Left cardiac atrium (tissue), 4 donors: ENCODE measurements at regions not wholly inside any gene's neighbourhood (a gene's known extent, or its start where the extent isn't known, plus 50 kb on each side); places are given as distances from the start of the nearest gene placed in this dataset.
"Not testable (repeated sequence)": the region's sequence is repeated elsewhere in the genome, so short reads cannot be mapped to it uniquely, and the experiment has no call there.

ENCODE experiments used
- ATAC-seq, 2 donors: fragments of 200-7000 bp; cut with Tn5 transposase; one replicate each; pipeline ENCODE4 v1.9.1; 2020; ENCODE audit warnings: mild to moderate bottlenecking in 2 of 2, moderate library complexity in 2 of 2
- DNase-seq: peaks from one replicate; pipeline ENCODE4 v3.0.0-alpha.2; 2020
- intact Hi-C, 2 donors: fragments of 100-400 bp; cut with DNase I; formaldehyde crosslinking; loops; one replicate each; pipeline versions ENCODE4 v1.14.1 to v1.15.1; 2022 to 2023
- donor health status: DM: no; HTN: yes; CAD: no.
- donor health status: DM: no; HTN: yes; CAD: no; lungs with severe emphysema.
- donor health status: DM: yes; HTN: yes; CAD: no.
- donor health status: Dilated cardiomyopathy.

DNA sequence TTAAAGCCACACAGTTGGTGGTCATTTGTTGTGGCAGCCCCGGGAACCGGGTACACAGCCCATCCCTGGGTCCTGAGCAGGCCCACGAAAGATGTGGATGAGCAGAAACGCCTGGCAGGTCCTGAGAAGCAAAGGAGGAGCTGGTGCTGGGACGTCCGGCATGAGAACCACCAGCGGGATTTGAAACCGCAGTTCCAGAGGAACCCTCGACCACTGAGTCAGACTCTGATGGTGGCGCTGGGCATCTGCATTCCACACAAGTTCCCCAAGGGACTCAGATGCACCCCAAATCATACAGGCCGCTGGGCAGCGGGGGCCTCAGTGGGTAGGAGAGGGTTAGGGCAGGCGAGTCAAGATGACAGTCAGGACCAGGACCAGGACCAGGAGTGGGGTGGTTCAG lies 363.0 kb downstream of the SHANK2 start:
- intact Hi-C loops, result no loop called here
- ATAC-seq, result no peak
- no peak for DNase-seq

DNA sequence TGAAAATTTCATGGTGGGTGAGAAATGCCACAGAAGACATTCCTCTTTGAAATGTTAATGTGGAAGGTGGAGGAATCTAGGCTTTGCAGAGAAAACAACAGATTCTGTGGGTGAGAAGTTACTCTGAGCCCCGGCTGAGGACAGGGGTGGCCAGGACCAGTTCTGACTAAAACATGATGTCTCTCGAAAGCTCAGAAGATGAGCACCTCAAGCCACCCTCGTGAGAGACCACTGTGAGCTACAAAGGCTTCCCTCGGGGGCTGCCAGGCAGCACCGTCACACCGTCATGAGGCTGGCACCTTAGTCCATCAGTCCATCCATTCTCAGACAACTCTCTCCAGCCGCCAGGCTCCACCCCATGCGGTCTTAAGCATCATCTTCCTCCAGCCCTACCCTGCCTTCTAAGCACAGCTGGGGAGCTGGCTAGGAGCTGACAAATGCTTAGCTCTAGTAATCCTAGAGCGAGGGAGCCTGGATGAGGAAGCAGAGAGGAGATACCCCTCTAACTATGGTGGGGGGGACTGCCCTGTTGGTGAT lies 360.5 kb downstream of the SHANK2 start:
- intact Hi-C loops, result no loop called here
- DNase-seq (no peak), ATAC-seq (no peak)

GRCh38 chr11:70892889-70893288 lies 359.5 kb downstream of the SHANK2 start:
- no peak for DNase-seq
- intact Hi-C loops, result no loop called here
- ATAC-seq, result no peak

DNA sequence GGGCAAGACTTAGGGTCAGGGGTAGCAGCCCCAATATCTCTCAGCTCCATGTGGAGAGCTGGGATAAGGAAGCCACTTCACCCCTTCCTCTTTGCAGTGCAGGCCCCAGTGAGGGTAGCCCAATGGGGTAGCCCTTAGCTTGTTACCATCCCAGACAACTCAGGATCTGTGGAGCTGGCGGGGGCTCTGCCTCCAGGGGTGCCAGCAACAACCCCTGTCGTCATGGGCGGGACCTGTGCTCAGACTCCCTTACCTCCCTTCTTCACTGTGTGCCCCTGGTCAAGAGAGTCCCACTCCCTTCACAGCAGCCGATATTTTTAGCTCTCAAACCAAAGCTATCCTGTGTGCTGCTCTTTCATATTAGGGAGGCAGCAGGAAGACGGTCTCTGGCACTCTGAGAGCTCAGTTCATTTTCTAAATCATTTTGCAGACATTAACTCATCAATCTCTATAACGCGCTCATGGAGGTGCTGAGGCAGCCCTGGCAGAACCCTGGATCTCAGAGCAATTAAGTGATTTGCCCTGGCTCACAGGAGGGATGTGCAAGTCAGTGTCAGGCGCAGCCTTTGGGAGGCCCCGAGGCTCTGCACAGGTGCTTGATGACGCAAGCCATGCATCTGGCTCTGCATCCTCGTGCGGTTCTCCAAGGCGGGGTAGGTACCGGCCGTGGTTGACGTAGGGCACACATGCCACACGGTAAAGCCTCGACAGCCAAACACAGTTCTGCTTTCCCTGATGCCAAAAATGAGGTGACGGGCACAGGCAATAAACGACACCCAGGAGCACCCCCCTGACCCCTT lies 357.6 kb downstream of the SHANK2 start:
- no peak for ATAC-seq
- DNase-seq, result no peak
- intact Hi-C loops, result no loop called here

- intact Hi-C loops, result no loop called here
- no peak for DNase-seq
- no peak for ATAC-seq
Observed at GRCh38 chr11:70895366-70895670, 357.1 kb downstream of the SHANK2 start.

GRCh38 chr11:70897429-70897828 lies 354.9 kb downstream of the SHANK2 start:
- DNase-seq (no peak), ATAC-seq (no peak)
- intact Hi-C loops, result no loop called here

DNA sequence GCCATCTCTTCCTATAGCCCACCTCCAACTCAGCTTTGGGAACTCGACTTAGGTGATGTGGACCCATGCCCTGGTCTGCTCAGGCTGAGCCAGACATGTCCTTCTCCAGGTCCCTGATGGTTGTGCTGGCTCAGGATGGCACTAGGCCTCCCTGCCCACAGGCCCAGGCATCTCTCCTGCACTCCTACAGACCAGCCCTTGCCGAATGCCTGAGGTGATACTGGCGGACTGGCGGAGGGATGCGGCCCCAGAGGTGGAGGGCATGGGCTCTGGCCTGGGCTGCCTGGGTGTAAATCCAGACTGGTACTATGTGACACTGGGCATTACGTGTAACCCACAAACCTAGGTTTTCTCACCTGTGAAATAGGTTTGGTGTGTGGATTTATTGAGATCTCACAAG lies 352.8 kb downstream of the SHANK2 start:
- no peak for ATAC-seq
- intact Hi-C loops, result no loop called here
- no peak for DNase-seq

- ATAC-seq (no peak), DNase-seq (no peak)
- intact Hi-C loops, result no loop called here
Observed at GRCh38 chr11:70900540-70900939, 351.8 kb downstream of the SHANK2 start.

DNA sequence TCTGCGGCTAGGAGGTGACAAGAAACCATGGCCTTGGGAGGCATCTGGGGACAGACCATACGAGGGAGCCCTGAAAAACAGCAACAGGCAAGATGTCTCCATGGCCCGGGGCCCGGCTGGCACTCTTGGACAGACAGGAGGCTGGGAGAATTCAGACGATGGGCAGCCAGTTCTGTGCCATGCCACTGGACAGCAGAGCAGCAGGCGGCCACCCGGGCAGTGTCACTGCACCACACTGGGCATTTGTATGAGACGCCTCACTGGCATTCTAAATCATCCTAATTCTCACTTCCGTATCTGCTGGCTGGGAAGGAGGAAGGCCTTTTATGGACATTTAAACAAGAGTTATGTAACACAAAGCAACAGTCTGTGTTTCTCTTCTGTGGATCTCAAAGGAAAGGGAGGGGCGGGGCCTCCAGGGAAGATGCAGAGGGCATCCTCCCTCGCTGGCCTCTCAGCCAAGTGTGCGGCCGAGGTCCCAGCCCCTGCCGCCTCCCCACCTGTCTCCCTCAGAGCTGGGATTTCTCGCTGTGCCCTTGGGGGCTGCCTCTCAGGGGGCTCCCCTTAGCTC lies 350.3 kb downstream of the SHANK2 start:
- intact Hi-C loops, result no loop called here
- DNase-seq (no peak), ATAC-seq (no peak)

DNA sequence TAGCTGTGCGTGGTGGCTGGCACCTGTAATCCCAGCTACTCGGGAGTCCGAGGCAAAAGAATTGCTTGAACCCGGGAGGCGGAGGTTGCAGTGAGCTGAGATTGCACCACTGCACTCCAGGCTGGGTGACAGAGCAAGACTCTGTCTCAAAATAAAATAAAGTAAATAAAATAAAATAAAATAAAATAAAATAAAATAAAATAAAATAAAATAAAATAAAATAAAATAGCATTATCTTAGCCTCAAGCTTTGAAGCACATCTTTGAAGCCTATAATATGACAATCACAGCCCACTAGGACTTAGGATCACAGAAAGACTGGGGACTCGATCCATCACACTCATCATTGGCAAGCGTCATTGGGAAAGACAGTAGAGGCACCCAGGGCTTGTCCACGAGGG lies 349.1 kb downstream of the SHANK2 start:
- DNase-seq, intact Hi-C loops, ATAC-seq: not testable (repeated sequence)

- intact Hi-C loops, result no loop called here
- ATAC-seq (no peak), DNase-seq (no peak)
Observed at GRCh38 chr11:70906101-70906500, 346.3 kb downstream of the SHANK2 start.

DNA sequence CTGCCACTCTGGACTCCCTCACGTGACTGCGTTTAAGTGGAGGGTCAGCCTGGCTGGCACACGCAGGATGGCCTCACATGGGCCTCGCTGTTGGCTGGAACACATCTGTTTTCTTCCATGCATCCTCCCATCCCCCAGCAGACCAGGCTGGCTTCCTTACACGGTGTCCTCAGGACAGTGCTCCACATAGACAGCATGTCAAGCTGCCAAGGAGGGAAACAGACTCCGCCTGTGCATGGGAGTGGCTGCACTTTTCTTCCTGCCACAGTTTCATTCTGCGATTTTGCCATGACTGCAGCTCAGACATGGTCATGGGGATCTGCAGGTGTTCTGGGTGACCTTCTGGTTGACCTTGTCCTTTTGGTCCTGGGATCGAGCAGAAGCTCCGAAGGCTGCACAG lies 344.2 kb downstream of the SHANK2 start:
- no peak for ATAC-seq
- no peak for DNase-seq
- intact Hi-C loops, result no loop called here

- DNase-seq, result no peak
- ATAC-seq, result no peak
- intact Hi-C loops, result no loop called here
Observed at GRCh38 chr11:70910835-70911234, 341.5 kb downstream of the SHANK2 start.

DNA sequence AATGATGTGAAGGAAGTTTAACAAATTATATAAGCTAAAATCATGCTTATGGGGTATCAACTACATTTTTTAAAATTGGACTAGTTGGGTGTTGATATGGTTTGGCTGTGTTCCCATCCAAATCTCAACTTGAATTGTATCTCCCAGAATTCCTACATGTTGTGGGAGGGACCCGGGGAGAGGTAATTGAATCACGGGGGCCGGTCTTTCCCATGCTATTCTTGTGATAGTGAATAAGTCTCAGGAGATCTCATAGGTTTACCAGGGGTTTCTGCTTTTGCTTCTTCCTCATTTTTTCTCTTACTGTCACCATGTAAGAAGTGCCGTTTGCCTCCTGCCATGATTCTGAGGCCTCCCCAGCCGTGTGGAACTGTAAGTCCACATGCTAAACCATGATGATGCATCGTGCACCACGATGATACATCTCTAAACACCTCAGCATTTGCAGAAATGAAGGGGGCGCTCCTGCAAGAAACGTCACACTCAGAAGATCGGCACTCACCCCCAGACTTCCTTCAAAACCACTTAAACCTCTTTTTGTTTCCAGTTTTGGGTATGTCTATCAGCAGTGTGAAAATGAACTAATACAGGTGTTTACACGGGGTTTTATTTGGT lies 340.0 kb downstream of the SHANK2 start:
- intact Hi-C loops, result no loop called here

DNA sequence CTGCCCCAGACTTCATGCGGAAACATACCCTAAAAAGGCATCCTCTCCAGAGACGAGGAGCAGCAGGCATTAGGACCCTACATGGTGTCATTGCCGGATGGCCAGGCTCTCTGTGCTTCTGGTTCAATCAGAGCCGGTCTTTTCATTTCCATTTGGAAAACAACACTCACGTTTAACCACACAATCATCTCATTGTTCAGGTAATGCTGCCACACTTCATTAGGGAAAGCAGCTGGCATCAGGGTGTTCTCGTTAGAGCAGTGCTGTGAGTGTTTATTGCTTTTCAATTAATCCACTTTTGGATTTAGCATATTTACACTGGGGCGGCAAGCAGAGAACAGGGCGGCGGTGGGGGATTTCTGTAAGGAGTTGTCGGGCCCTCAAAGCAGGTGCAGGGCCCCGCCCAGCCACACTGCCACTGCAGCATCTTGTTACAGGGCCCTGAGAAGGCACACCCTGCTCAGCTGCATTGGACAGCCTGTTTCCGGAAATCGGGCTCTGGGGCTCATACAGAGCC lies 338.6 kb downstream of the SHANK2 start:
- intact Hi-C loops, result no loop called here
- ATAC-seq (no peak), DNase-seq (no peak)

More for the DNA sequence above, 340.0 kb downstream of the SHANK2 start:
- no peak for DNase-seq
- ATAC-seq, result no peak

DNA sequence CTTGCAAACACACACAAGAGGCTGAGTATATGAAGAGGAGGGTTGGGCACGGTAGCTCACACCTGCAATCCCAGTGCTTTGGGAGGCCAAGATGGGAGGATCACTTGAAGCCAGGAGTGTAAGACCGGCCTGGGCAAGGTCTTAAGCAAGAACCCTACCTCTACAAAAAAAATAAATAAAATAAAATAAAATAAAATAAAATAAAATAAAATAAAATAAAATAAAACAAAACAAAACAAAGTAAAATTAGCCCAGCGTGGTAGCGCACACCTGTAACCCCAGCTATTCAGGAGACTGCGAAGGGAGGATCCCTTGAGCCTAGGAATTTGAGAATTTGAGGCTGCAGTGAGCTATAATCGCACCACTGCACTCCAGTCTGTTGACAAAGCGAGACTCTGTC lies 337.9 kb downstream of the SHANK2 start:
- intact Hi-C loops, result no loop called here
- ATAC-seq (no peak), DNase-seq (no peak)

GRCh38 chr11:70915158-70915985 lies 337.0 kb downstream of the SHANK2 start:
- DNase-seq, result no peak
- no peak for ATAC-seq
- intact Hi-C loops, result no loop called here

DNA sequence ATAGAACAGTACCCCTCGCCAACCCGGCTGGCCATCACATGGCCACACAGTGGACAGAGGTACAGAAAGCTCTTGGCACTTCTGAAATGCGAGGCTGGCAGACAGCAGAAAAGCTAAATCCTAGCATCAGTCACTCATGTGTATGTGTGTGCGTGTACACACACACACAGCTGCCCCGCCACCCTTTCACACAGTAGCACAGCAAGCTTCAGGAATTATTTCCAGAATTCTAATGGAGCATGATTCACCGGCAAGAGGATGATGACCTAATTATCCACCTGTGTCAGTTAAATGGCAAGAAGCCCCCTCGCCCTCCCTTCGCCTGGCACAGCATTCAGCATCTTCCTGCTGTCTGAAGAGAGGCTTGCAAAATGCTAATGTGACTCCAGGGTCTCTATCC lies 336.0 kb downstream of the SHANK2 start:
- DNase-seq (no peak), ATAC-seq (no peak)
- intact Hi-C loops, result no loop called here

DNA sequence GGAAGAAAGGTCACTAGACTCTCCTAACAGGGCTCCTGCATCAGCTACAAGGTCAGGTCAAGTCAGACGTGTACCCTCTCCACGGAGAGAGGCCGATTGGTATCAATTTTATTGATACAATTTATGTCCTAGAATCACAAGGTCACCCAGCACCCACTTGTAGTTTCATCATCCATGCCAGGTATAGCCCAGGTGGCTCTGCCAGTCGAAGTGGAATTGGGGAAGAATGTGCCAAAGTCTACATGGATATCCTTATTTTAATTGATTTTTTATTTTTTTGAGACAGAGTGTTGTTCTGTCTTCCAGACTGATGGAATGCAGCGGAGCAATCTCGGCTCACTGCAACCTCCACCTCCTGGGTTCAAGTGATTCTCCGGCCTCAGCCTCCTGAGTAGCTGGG lies 334.1 kb downstream of the SHANK2 start:
- intact Hi-C loops, result no loop called here
- DNase-seq, result no peak
- no peak for ATAC-seq

GRCh38 chr11:70921804-70922203 lies 330.6 kb downstream of the SHANK2 start:
- intact Hi-C loops, result no loop called here
- ATAC-seq, result no peak

More at GRCh38 chr11:70921804-70922203, 330.6 kb downstream of the SHANK2 start:
- DNase-seq, result no peak
